ENCODE measurements at regions not wholly inside any gene's neighbourhood (a gene's known extent, or its start where the extent isn't known, plus 50 kb on each side); places are given as distances from the start of the nearest gene placed in this dataset.
"Not testable (repeated sequence)": the region's sequence is repeated elsewhere in the genome, so short reads cannot be mapped to it uniquely, and the experiment has no call there.

DNA sequence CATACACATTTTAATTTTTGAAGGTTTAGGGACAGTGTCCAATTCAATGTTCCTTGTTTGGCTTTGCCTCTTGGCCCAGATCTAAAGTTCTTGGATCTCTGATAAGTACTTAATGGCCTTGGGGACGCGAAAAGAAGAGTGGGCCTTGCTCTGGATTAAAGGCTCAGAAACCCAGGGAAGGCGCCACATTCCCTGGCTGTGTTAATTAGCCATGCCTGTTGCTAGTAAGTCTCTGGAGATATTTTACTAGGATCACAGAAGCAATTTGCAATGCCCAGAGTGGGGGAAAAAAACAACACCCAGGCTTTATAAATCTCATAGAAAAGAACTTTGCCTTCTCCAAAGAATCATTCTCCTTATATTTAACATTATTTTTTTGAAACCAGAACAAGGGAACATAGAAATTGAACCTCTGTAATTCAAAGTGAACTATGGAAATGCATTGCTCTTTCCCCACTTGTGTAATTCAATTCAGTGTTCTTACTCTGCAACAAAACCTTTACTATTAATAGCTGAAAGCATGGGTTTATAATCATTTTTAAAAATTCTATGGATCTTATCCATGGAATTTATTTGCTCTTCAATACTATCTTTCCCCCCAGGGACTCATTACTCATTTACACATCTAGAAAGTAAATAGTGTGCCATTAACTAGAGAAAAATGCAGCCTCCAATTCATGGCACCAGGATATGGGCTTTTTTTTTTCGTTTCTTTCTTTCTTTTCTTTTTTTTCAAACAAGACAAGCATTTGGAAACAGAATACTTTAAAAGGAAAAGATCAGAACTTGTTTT lies 172.2 kb upstream of the ANKRD55 start:
- no peaks in the 10 kb centered on the region for H3K27me3 ChIP-seq (ENCODE audit: insufficient read depth, low read length, poor library complexity, severe bottlenecking)
- no peaks in the 10 kb centered on the region for H3K9me3 ChIP-seq (ENCODE audit: low read length)
- H3K27ac ChIP-seq (ENCODE audit: low read depth, low read length): no peak overlapping the region
- Mint-ChIP-seq H3K27ac (no peak overlapping the region), H3K27me3 (peaks cover 6 to 12% of the 10 kb centered on the region in 2 donors), H3K4me3 (no peak overlapping the region), H3K9me3 (no peaks in the 10 kb centered on the region), H3K4me1 (no peaks in the 10 kb centered on the region), H3K36me3 (no peaks in the 10 kb centered on the region)
- CTCF ChIA-PET: no interaction called here
- POLR2A ChIA-PET: no interaction called here
- no peaks in the 10 kb centered on the region for H3K36me3 ChIP-seq (ENCODE audit: insufficient read depth, low read length)
- no peak overlapping the region for H3K4me3 ChIP-seq (ENCODE audit: low read length)
- H3K4me1 ChIP-seq (ENCODE audit: insufficient read depth, low read length): no peaks in the 10 kb centered on the region
- DNase-seq: no peak

DNA sequence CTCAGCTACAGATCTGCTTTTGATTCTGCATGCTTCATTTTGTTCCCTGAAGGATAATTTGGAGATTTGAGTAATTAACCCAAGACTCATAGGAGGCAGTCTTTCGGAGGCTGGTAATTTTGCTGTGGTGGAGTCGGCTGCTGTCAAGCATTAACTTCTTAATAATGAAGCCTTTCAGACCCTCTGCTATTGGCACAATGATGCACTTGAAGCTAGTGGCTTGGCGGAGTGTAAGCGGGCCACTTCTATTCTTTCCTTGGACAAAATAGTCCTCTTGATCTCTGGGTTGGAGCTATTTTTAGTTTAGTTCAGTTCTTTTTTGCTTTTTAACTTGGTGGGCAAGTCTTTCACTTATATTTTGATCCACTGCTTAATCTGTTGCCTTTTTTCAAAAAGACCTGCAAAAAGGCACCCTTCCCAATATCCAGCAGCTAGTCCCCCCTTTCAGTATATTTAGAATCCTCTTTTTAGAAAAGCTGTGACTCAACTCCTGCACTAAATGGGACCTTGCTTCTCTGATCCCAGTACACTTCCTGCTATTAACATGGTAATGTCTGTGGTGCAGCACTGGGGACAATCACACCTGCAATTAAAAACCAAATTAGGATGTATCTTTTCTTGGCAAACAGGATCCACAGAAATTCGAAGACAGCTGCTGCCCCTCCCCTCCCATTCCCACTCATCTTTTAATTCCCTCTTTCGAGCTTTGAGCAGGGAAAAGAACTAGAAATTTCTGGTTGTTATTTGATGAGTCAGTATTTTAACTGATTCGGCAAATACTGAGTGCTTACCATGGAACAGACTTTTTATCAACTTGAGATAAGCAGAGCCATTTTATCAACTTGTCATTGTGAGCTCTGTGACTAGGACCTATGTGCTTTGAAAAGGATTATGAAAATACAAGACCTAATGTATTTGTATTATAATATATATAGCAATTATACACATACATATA lies 169.4 kb upstream of the ANKRD55 start:
- Histone ChIP-seq H3K27me3 (ENCODE audit: insufficient read depth, low read length, poor library complexity, severe bottlenecking) (no peaks in the 10 kb centered on the region), H3K4me1 (ENCODE audit: insufficient read depth, low read length) (no peaks in the 10 kb centered on the region), H3K4me3 (ENCODE audit: low read length) (no peak overlapping the region), H3K27ac (ENCODE audit: low read depth, low read length) (no peak overlapping the region), H3K36me3 (ENCODE audit: insufficient read depth, low read length) (no peaks in the 10 kb centered on the region), H3K9me3 (ENCODE audit: low read length) (no peaks in the 10 kb centered on the region)
- no peak for DNase-seq
- Mint-ChIP-seq H3K36me3 (no peaks in the 10 kb centered on the region), H3K4me1 (no peaks in the 10 kb centered on the region), H3K9me3 (no peaks in the 10 kb centered on the region), H3K27me3 (peaks cover 6 to 9% of the 10 kb centered on the region in 2 donors), H3K4me3 (no peak overlapping the region), H3K27ac (peak overlapping the region in 1 of 8 donors; percentile 29)
- POLR2A ChIA-PET: interaction anchor here (0.6 kb wide), 1 partner anchor 136 kb away, joined by 3 read pairs; no protein-coding TSS in a partner anchor
- CTCF ChIA-PET: interaction anchor here (0.8 kb wide), 1 partner anchor 39 kb away, joined by 3 read pairs; no protein-coding TSS in a partner anchor

DNA sequence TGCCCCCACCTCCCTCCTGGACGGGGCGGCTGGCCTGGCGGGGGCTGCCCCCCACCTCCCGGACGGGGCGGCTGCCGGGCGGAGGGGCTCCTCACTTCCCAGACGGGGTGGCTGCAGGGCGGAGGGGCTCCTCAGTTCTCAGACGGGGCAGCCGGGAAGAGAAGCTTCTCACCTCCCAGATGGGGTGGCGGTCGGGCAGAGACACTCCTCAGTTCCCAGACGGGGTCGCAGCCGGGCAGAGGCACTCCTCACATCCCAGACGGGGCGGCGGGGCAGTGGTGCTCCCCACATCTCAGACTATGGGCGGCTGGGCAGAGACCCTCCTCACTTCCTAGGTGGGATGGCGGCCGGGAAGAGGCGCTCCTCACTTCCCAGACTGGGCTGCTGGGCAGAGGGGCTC lies 164.7 kb upstream of the ANKRD55 start:
- H3K36me3 ChIP-seq (ENCODE audit: insufficient read depth, low read length); H3K4me1 Mint-ChIP-seq; H3K4me3 ChIP-seq (ENCODE audit: low read length); CTCF ChIA-PET; H3K27me3 Mint-ChIP-seq; POLR2A ChIA-PET; H3K27ac Mint-ChIP-seq; DNase-seq; H3K4me3 Mint-ChIP-seq; H3K9me3 ChIP-seq (ENCODE audit: low read length); H3K27me3 ChIP-seq (ENCODE audit: insufficient read depth, low read length, poor library complexity, severe bottlenecking); H3K27ac ChIP-seq (ENCODE audit: low read depth, low read length); H3K4me1 ChIP-seq (ENCODE audit: insufficient read depth, low read length): not testable (repeated sequence)
- H3K9me3 Mint-ChIP-seq: peaks cover 11 to 26% (median 19%) of the 10 kb centered on the region in 5 donors
- H3K36me3 Mint-ChIP-seq: peaks cover 0 to 29% (median 0%) of the 10 kb centered on the region in 3 donors

DNA sequence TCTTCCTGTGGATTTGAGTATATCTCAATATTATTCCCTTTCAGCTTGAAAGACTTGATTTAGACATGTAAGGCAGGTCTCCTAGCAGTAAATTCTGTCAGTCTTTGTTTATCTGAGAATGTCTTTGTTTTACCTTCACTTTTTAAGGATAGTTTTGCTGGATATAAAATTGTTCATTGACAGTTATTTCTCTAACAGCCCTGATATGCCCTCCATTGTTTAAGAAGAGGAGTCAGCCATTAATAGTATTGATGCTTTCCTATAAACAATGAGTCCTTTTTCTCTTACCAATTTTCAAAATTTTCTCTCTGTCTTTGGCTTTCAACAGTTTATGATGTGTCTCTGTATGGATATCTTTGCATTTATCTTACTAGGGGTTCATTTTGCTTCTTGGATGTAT lies 163.5 kb upstream of the ANKRD55 start:
- H3K9me3 Mint-ChIP-seq: peaks cover 11 to 26% (median 21%) of the 10 kb centered on the region in 5 donors
- H3K27me3 ChIP-seq (ENCODE audit: insufficient read depth, low read length, poor library complexity, severe bottlenecking): no peaks in the 10 kb centered on the region
- no peaks in the 10 kb centered on the region for H3K36me3 ChIP-seq (ENCODE audit: insufficient read depth, low read length)
- DNase-seq: no peak
- no peak overlapping the region for H3K27ac ChIP-seq (ENCODE audit: low read depth, low read length)
- no peaks in the 10 kb centered on the region for H3K4me1 Mint-ChIP-seq
- no peak overlapping the region for H3K27ac Mint-ChIP-seq
- no peaks in the 10 kb centered on the region for H3K27me3 Mint-ChIP-seq
- no peak overlapping the region for H3K4me3 ChIP-seq (ENCODE audit: low read length)
- CTCF ChIA-PET: no interaction called here
- peaks cover 0 to 29% (median 2%) of the 10 kb centered on the region in 3 donors for H3K36me3 Mint-ChIP-seq
- POLR2A ChIA-PET: no interaction called here
- H3K4me1 ChIP-seq (ENCODE audit: insufficient read depth, low read length): no peaks in the 10 kb centered on the region
- peaks cover 3% of the 10 kb centered on the region for H3K9me3 ChIP-seq (ENCODE audit: low read length)
- no peak overlapping the region for H3K4me3 Mint-ChIP-seq

DNA sequence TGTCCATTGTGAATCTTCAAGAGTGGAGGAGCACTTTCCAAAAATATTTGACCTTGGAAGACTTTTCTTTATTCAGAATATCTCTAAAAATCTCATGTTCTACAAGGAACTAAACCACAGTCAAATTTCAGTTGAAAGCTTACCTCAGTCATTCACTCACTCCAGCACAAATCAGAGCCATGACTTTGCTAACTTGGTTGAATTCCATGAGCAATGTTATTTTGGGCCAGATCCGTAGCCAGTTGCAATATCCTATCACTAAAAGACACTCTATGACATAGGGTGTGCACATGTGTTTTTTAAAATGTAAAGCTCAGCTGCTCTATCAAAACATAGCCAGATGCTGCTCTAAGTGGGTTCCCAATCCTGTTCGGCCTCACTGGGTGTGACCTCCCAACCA lies 156.1 kb upstream of the ANKRD55 start:
- H3K9me3 Mint-ChIP-seq: peaks cover 0 to 7% (median 2%) of the 10 kb centered on the region in 5 donors
- CTCF ChIA-PET: no interaction called here
- peaks cover 0 to 11% (median 2%) of the 10 kb centered on the region in 3 donors for H3K36me3 Mint-ChIP-seq

DNA sequence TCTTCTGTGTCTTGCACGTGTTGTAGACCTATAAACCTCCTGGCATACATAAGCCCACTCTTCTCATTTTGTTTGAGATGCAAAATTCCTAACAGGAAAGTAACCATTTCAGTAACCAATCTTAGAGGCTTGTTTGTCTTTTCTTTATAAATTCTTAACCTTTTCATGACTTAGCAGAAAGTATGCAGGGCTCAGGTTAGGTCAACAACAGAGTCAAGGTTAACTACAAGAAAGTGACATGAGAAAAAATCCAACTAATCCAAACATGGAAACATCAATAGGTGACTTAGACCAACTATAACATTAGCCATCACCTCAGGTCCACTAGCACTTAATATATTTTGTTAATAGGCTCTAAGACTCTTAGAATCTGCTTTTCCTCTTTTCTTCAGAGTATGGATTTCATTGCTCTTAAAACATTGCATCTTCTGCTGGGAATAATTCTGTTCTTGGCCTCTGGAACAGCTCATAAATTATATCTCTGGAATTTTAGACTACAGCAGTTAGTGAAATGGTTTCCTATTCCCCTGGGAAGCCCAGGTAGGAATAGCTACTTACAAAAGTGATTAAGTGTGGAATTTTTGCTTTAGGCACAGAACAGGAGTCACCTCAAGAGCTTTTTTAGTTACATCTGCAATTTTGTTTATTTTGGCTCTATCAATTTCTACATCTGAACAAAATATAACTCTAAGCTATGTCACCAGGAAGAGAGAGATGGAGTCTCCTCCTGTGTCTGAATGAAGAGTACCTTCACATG lies 155.3 kb upstream of the ANKRD55 start:
- no peak overlapping the region for H3K4me3 ChIP-seq (ENCODE audit: low read length)
- H3K27ac ChIP-seq (ENCODE audit: low read depth, low read length): no peak overlapping the region
- H3K27me3 ChIP-seq (ENCODE audit: insufficient read depth, low read length, poor library complexity, severe bottlenecking): no peaks in the 10 kb centered on the region
- H3K4me1 ChIP-seq (ENCODE audit: insufficient read depth, low read length): no peaks in the 10 kb centered on the region
- Mint-ChIP-seq H3K9me3 (peaks cover 0 to 2% (median 0%) of the 10 kb centered on the region in 5 donors), H3K36me3 (peaks cover 0 to 6% (median 2%) of the 10 kb centered on the region in 3 donors), H3K27ac (no peak overlapping the region), H3K4me3 (no peak overlapping the region), H3K27me3 (peaks cover 1 to 28% of the 10 kb centered on the region in 2 donors), H3K4me1 (no peaks in the 10 kb centered on the region)
- DNase-seq: no peak
- no peaks in the 10 kb centered on the region for H3K9me3 ChIP-seq (ENCODE audit: low read length)
- ChIA-PET POLR2A (no interaction called here), CTCF (no interaction called here)
- no peaks in the 10 kb centered on the region for H3K36me3 ChIP-seq (ENCODE audit: insufficient read depth, low read length)

More for the DNA sequence above, 156.1 kb upstream of the ANKRD55 start:
- Histone ChIP-seq H3K27me3 (ENCODE audit: insufficient read depth, low read length, poor library complexity, severe bottlenecking) (no peaks in the 10 kb centered on the region), H3K4me1 (ENCODE audit: insufficient read depth, low read length) (no peaks in the 10 kb centered on the region), H3K27ac (ENCODE audit: low read depth, low read length) (no peak overlapping the region), H3K4me3 (ENCODE audit: low read length) (no peak overlapping the region), H3K9me3 (ENCODE audit: low read length) (no peaks in the 10 kb centered on the region), H3K36me3 (ENCODE audit: insufficient read depth, low read length) (no peaks in the 10 kb centered on the region)
- Mint-ChIP-seq H3K27ac (no peak overlapping the region), H3K4me1 (no peaks in the 10 kb centered on the region), H3K4me3 (no peak overlapping the region), H3K27me3 (peaks cover 1 to 28% of the 10 kb centered on the region in 2 donors)
- DNase-seq: no peak
- POLR2A ChIA-PET: no interaction called here

DNA sequence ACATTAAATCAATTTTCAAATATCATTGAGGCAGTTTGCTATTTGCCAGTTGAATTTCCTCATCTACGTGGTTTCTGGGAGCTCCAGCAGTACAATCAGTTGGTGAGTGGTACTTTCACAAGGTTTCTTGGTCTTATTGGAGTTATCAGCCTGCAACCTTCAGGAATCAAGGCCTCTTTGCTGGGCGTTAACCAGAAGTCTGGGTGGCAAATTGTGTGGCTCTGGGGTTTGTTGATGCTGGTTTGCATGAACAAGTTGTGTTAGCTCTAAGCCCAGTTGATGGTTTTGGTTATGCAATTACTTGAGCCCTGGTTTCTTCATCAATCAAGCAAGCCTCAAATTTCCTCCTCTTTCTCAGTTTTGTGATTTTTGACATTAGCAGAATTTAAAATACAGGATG lies 152.9 kb upstream of the ANKRD55 start:
- H3K9me3 ChIP-seq (ENCODE audit: low read length): no peaks in the 10 kb centered on the region
- POLR2A ChIA-PET: no interaction called here
- Mint-ChIP-seq H3K9me3 (no peaks in the 10 kb centered on the region), H3K4me1 (no peaks in the 10 kb centered on the region), H3K4me3 (no peak overlapping the region), H3K27ac (no peak overlapping the region), H3K36me3 (peaks cover 0 to 1% (median 0%) of the 10 kb centered on the region in 3 donors), H3K27me3 (peaks cover 5 to 34% of the 10 kb centered on the region in 2 donors)
- H3K4me3 ChIP-seq (ENCODE audit: low read length): no peak overlapping the region
- no peak overlapping the region for H3K27ac ChIP-seq (ENCODE audit: low read depth, low read length)
- no peaks in the 10 kb centered on the region for H3K36me3 ChIP-seq (ENCODE audit: insufficient read depth, low read length)
- H3K27me3 ChIP-seq (ENCODE audit: insufficient read depth, low read length, poor library complexity, severe bottlenecking): no peaks in the 10 kb centered on the region
- no peak for DNase-seq
- no peaks in the 10 kb centered on the region for H3K4me1 ChIP-seq (ENCODE audit: insufficient read depth, low read length)
- CTCF ChIA-PET: no interaction called here
